ENCODE measurements at regions not wholly inside any gene's neighbourhood (a gene's known extent, or its start where the extent isn't known, plus 50 kb on each side); places are given as distances from the start of the nearest gene placed in this dataset.

DNA sequence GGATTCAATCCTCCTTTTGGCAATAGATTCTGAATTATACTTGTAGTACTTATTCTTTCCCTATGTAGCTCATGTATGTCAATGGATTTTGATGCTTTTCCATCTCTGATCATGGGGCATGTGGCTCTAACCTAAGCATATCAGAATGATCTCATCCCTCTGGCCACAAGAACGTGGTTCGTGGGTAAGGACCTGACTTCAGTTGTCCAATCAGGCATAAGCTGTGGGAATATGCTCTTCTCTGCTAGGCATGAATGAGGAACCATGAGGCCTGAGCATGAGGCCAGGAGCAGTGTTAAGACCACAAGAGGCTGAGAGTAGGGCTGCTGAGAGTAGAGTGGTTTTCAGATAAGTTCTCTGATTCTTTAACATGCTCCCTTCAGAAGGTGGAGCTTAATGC is 292.4 kb upstream of the TSHZ3 start:
- Histone ChIP-seq H3K4me1 (no peaks in the 10 kb centered on the region), H3K9me3 (no peaks in the 10 kb centered on the region), H3K36me3 (replicated peaks) (no peaks in the 10 kb centered on the region), H3K27me3 (ENCODE audit: low read depth) (no peaks in the 10 kb centered on the region), H3K4me3 (no peak overlapping the region)
- in situ Hi-C loops (cut with MboI; ENCODE audit: low sequenced_read_pairs) = no loop called here
- no peak for DNase-seq (ENCODE audit: low spot score in 2 of 2)

DNA sequence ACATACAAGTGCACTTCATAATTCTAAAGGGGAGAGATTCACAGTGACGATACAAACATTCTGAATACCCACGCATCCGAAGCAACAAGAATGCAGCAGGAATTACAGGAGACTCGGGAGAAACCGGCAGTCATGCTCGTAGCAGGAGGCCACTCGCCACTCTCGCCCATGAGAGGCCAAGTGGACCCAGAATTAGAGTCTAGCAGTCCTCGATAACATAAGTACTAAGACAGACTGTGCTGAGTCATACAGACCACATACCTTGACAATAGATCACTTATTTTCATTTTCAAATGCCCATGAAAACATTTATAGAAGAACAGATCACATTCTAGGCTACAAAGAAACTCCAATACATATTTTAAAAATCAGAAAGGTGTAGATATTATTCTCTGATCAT is 299.1 kb upstream of the TSHZ3 start:
- Histone ChIP-seq H3K4me1 (no peaks in the 10 kb centered on the region), H3K27me3 (ENCODE audit: low read depth) (no peaks in the 10 kb centered on the region), H3K9me3 (no peaks in the 10 kb centered on the region), H3K36me3 (replicated peaks) (no peaks in the 10 kb centered on the region), H3K4me3 (no peak overlapping the region)
- in situ Hi-C loops (cut with MboI; ENCODE audit: low sequenced_read_pairs) = no loop called here
- DNase-seq (ENCODE audit: low spot score in 2 of 2) = no peak

DNA sequence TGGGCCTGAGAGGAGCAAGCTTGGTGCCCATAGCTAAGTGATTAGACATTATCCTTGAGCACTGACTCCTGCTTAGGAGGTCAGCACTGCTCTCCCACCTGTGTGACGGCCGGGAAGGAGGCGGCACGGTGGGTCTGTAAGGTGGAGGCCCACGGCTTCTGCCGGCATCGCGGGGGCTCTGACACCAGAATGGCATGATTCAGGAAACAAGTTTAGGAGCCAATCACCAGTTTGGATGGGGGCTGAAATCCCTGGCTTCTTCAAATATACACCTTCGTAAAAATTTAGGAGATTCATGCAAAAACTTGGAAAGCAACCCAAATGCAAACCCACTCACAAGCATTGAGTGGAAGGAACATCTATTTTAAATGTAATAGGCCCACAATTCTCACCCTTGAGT is 307.3 kb upstream of the TSHZ3 start:
- no peaks in the 10 kb centered on the region for H3K4me1 ChIP-seq
- in situ Hi-C loops (cut with MboI; ENCODE audit: low sequenced_read_pairs) = no loop called here
- no peaks in the 10 kb centered on the region for H3K9me3 ChIP-seq
- H3K27me3 ChIP-seq (ENCODE audit: low read depth) = no peaks in the 10 kb centered on the region
- no peak for DNase-seq (ENCODE audit: low spot score in 2 of 2)
- no peaks in the 10 kb centered on the region for H3K36me3 ChIP-seq (replicated peaks)
- H3K4me3 ChIP-seq = no peak overlapping the region

DNA sequence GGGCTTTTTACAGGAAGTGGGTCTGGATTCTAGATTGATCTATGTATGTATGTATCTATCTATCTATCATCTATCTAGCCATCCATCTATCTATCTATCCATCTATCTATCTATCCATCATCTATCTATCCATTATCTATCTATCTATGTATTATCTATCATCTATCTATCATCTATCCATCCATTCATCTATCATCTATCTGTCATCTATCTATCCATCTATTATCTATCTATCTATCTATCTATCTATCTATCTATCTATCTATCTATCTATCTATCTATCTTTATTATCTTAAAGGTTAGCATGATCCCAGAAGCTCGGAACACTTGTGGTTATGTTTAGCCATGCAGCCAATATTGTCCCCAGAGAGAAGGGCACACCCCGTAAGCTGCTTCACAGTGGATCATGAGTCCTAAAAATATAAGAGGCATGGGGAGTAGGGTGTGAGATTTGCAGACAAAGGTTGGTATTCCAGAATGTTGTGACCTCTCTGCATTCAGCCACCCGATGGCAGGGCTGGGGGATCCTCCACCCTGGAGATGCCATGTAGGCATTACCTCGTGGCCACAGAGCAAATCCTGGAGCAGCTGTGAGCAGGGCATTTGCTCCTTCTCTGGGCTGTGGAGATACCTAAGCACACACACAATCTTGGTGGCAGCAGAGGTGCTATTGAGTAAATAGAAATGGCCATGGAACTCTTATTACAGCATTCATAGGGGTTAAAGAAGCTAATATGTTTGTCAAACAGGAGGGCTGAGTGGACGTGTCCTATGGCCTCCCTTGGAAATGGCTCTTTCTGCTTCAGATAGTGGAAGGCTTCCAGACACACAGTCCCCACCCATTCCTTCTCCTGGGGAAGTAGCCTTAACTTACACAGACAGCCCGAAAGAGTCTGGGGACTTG is 310.0 kb upstream of the TSHZ3 start:
- in situ Hi-C loops (cut with MboI; ENCODE audit: low sequenced_read_pairs) = no loop called here
- no peaks in the 10 kb centered on the region for H3K9me3 ChIP-seq

DNA sequence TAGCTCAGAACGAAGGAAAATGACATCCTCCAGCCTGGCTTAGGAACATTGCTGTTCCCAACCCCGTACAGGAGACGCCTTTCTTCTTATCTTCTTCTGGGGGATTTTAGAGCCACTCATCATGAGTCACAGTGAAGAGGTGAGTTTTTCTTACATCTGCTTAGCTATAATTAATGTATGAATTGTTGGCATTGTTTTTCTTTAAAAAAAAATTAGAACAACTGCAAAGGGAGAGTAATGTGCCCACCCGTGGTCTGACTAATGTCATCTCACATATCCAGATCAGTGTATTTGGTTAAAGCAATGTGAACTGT is 310.6 kb upstream of the TSHZ3 start:
- H3K4me1 ChIP-seq = no peaks in the 10 kb centered on the region
- no peaks in the 10 kb centered on the region for H3K27me3 ChIP-seq (ENCODE audit: low read depth)
- no peaks in the 10 kb centered on the region for H3K36me3 ChIP-seq (replicated peaks)
- in situ Hi-C loops (cut with MboI; ENCODE audit: low sequenced_read_pairs) = no loop called here
- no peak overlapping the region for H3K4me3 ChIP-seq
- DNase-seq (ENCODE audit: low spot score in 2 of 2) = no peak
- H3K9me3 ChIP-seq = no peaks in the 10 kb centered on the region

More for the DNA sequence above, 310.0 kb upstream of the TSHZ3 start:
- Histone ChIP-seq H3K27me3 (ENCODE audit: low read depth) (no peaks in the 10 kb centered on the region), H3K4me3 (no peak overlapping the region), H3K4me1 (no peaks in the 10 kb centered on the region), H3K36me3 (replicated peaks) (no peaks in the 10 kb centered on the region)
- DNase-seq (ENCODE audit: low spot score in 2 of 2) = no peak

DNA sequence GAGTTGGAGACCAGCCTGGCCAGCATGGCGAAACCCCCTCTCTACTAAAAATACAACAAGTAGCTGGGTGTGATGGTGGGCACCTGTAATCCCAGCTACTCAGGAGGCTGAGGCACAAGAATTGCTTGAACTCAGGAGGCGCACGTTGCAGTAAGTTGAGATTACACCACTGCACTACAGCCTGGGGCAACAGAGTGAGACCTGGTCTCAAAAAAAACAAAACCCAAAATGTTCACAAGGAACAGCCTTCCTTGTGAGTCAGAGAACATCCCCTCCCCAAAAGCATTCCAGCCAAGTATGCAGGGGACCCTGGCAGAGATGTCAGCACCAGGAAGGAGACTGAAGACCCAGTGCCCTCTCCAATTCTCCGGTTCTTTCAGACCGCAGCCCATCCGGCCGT is 314.9 kb upstream of the TSHZ3 start:
- H3K4me1 ChIP-seq = no peaks in the 10 kb centered on the region
- no peaks in the 10 kb centered on the region for H3K27me3 ChIP-seq (ENCODE audit: low read depth)
- no peak for DNase-seq (ENCODE audit: low spot score in 2 of 2)
- no peaks in the 10 kb centered on the region for H3K9me3 ChIP-seq
- H3K4me3 ChIP-seq = no peak overlapping the region
- in situ Hi-C loops (cut with MboI; ENCODE audit: low sequenced_read_pairs) = no loop called here
- H3K36me3 ChIP-seq (replicated peaks) = no peaks in the 10 kb centered on the region

DNA sequence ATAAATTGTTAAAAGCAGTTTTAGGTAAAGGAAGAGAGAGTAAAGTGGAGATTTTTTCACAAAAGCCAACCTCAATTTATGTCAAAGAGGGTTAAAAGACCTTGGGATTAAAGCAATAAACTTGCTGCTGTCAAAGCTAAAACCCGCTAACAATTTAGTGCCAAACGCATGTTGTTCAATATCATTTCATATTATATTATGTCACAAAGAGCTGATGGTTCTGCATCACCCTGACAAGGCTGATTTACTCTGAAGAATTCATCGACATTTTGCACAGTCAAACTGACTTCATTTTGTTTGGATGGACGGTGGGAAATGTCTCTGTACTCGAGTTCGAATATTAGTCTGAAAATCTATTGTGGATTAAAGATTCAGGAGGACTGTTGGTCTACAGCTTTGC is 315.8 kb upstream of the TSHZ3 start:
- in situ Hi-C loops (cut with MboI; ENCODE audit: low sequenced_read_pairs) = no loop called here
- no peak overlapping the region for H3K4me3 ChIP-seq
- DNase-seq (ENCODE audit: low spot score in 2 of 2) = no peak

DNA sequence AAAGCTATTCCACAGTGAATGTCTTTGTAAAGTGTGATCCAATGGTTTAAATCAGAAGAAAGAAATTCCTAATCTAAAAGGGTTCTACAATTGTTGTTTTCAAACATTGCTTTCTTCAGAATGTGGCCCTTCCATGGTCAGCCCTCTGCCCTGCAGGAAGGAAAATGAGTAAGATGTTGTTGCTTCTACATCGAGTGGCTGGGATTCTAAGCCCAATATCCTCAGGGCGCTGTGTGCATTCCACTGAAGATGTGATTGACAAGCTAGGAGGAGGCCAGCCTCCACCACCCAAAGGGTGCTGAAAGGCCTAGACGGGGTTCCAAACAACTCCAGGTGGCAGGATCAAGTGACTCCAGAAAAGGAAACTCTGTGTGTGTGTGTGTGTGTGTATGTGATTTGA is 316.9 kb upstream of the TSHZ3 start:
- no peak for DNase-seq (ENCODE audit: low spot score in 2 of 2)
- Histone ChIP-seq H3K4me3 (no peak overlapping the region), H3K27me3 (ENCODE audit: low read depth) (no peaks in the 10 kb centered on the region), H3K9me3 (no peaks in the 10 kb centered on the region), H3K4me1 (no peaks in the 10 kb centered on the region), H3K36me3 (replicated peaks) (no peaks in the 10 kb centered on the region)
- in situ Hi-C loops (cut with MboI; ENCODE audit: low sequenced_read_pairs) = no loop called here

More for the DNA sequence above, 315.8 kb upstream of the TSHZ3 start:
- H3K27me3 ChIP-seq (ENCODE audit: low read depth) = no peaks in the 10 kb centered on the region
- no peaks in the 10 kb centered on the region for H3K36me3 ChIP-seq (replicated peaks)
- no peaks in the 10 kb centered on the region for H3K4me1 ChIP-seq
- H3K9me3 ChIP-seq = no peaks in the 10 kb centered on the region

DNA sequence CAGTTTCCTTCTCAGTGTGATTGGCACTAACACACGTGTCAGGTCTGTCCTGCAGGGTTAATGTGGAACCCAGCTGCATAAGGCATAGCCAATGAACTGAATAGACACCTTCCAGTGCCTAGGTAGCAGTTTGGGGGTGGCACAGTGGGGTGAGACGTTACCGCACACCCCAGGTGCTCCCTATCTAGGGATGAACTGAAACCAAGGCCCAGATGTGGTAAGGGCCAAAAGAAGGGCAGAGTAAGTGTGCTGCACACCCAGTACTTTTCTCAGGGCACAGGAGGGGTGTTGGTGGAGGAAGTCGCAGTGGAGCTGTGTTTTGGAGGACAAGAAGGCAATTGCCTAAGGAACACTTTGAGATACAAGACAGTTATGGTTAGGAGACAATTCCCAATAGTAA is 317.9 kb upstream of the TSHZ3 start:
- DNase-seq (ENCODE audit: low spot score in 2 of 2) = no peak
- no peak overlapping the region for H3K4me3 ChIP-seq
- H3K4me1 ChIP-seq = no peaks in the 10 kb centered on the region
- H3K36me3 ChIP-seq (replicated peaks) = no peaks in the 10 kb centered on the region
- H3K27me3 ChIP-seq (ENCODE audit: low read depth) = no peaks in the 10 kb centered on the region
- in situ Hi-C loops (cut with MboI; ENCODE audit: low sequenced_read_pairs) = no loop called here
- H3K9me3 ChIP-seq = no peaks in the 10 kb centered on the region

DNA sequence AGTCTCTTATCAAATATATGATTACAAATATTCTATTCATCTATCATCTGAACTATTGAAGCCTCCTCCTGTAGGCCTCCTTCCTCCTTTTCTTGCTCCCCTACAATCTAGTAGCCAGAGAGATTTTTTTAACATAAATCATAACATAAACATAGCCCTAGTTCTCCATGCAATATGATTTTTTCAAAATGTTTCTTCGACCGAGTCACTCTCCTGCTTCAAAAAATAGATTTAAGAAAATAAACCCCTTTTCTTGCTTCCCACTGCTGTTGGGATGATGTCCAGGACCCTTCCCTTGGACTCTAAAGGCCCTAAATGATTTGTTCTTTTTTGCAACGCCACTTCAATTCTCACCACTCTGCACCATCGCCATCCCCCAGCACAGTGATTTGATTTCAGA is 319.7 kb upstream of the TSHZ3 start:
- H3K9me3 ChIP-seq = no peaks in the 10 kb centered on the region
- H3K36me3 ChIP-seq (replicated peaks) = no peaks in the 10 kb centered on the region
- H3K4me1 ChIP-seq = no peaks in the 10 kb centered on the region
- no peaks in the 10 kb centered on the region for H3K27me3 ChIP-seq (ENCODE audit: low read depth)
- H3K4me3 ChIP-seq = no peak overlapping the region
- in situ Hi-C loops (cut with MboI; ENCODE audit: low sequenced_read_pairs) = no loop called here
- DNase-seq (ENCODE audit: low spot score in 2 of 2) = no peak

DNA sequence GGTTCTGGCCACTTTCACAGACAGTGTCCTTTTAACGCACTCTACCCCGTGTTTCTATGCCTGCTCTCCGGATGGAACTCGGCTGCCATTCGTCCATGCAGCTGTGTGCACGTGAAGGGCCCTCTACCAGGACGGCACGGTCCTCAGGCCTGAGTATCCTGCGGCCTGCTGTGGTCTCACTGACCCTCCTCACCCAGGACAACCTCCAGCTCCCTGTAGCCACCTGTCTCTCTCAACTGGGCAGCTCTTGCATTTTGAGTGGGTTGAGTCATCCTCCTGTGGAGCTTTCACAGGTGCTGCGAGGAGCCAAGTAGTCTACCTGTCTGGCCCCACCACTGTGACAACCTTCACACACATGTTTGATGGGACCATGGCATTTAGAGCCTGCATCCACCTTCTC is 321.7 kb upstream of the TSHZ3 start:
- H3K9me3 ChIP-seq = no peaks in the 10 kb centered on the region
- no peak for DNase-seq (ENCODE audit: low spot score in 2 of 2)
- in situ Hi-C loops (cut with MboI; ENCODE audit: low sequenced_read_pairs) = no loop called here

DNA sequence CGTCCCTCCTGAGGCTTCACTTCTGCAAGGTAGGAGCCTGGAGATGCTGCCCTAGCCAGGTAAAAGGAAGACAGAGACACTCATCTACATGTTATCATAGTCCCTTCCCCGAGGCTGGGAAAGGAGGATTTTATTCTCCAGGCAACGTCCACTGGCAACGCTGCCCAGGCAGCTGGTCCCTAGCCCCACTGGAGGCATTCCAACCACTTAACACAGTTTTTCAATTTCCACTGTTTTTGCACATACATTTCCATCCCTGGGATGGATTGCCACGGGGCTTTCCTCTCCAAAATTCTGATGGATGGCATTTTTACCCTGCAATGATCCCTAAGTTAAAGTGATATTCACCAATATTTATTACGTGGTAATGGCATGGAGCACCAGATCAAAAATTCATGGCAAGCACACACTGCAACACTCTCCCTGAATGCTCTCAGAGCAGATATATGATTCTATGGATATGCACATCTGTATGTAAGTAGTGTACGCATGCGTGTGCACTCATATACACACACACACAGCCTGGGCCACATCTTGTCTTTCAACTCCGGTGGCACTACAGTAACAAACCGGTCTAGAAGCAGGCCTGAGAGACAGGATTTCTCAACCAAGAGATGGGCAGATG is 322.3 kb upstream of the TSHZ3 start:
- H3K4me3 ChIP-seq = no peak overlapping the region
- no peaks in the 10 kb centered on the region for H3K9me3 ChIP-seq
- H3K4me1 ChIP-seq = no peaks in the 10 kb centered on the region
- no peaks in the 10 kb centered on the region for H3K27me3 ChIP-seq (ENCODE audit: low read depth)
- in situ Hi-C loops (cut with MboI; ENCODE audit: low sequenced_read_pairs) = no loop called here
- H3K36me3 ChIP-seq (replicated peaks) = no peaks in the 10 kb centered on the region
- no peak for DNase-seq (ENCODE audit: low spot score in 2 of 2)

More for the DNA sequence above, 321.7 kb upstream of the TSHZ3 start:
- Histone ChIP-seq H3K4me3 (no peak overlapping the region), H3K36me3 (replicated peaks) (no peaks in the 10 kb centered on the region), H3K27me3 (ENCODE audit: low read depth) (no peaks in the 10 kb centered on the region), H3K4me1 (no peaks in the 10 kb centered on the region)

DNA sequence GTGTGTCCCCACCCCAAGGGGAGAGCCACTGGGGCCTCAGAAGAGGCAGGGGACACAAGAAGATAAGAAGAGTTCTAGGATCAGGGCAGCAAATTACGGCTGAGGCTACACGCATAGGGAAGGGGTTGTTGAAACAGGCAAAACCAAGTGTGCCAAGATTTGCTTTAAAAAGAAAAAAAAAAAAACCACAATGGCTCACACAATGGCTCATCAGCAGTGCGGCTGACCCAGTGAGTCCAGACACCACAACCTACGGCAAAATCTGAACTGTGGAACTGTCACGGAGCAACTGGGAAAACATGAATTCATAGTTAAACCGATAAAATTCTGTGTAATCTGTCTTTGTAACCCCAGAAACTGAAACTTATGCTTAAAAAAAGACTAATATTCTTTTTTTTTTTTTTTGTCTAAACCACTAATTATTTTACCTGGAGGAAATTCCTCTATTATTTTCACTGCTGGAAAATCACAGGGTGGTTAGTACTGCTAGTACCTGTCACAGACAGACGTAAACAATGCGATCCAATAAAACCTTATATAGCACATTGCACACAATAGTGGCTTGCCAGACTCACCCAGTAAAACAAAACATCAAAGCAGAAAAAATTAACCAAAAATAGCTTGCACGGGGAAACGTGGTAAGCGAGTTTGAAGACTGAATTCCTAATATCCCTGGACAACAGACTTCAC is 325.4 kb upstream of the TSHZ3 start:
- Histone ChIP-seq H3K9me3 (no peaks in the 10 kb centered on the region), H3K4me3 (no peak overlapping the region), H3K27me3 (ENCODE audit: low read depth) (no peaks in the 10 kb centered on the region), H3K4me1 (no peaks in the 10 kb centered on the region), H3K36me3 (replicated peaks) (no peaks in the 10 kb centered on the region)
- no peak for DNase-seq (ENCODE audit: low spot score in 2 of 2)
- in situ Hi-C loops (cut with MboI; ENCODE audit: low sequenced_read_pairs) = no loop called here

DNA sequence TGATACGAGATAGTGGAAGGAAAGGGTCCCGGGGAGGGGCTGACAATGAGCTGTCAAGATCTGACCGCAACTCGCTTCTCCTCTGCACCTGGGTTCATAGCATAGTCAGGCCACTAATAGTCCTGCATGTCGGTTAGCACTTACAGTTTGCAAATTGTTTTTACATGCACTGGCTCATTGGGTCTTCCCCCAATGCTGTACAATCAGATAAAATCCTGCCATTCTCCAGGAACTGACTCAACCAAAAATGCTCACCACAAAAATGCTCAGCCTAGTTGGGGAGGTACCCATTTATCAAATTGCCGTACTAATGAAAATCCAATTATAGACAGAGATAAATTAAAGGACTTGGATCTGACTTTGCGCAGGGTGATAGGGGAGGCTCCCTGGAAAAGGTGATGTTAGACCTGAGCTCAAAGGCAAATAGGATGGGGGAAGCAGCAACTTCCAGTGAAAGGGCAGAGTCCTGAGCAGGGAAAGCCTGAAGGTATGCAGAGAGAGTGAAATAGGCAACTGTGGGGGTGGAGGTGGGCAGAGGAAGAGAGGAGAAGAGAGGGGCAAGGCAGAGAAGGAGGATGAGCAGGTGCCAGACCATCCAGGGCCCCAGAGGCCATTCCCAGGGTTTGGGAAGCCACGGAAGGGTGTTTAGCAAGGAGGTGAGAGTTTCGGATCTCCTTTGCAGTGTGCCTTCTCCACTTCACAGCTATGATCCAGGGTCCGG is 326.1 kb upstream of the TSHZ3 start:
- no peaks in the 10 kb centered on the region for H3K36me3 ChIP-seq (replicated peaks)
- no peak for DNase-seq (ENCODE audit: low spot score in 2 of 2)
- in situ Hi-C loops (cut with MboI; ENCODE audit: low sequenced_read_pairs) = no loop called here
- H3K27me3 ChIP-seq (ENCODE audit: low read depth) = no peaks in the 10 kb centered on the region
- no peaks in the 10 kb centered on the region for H3K4me1 ChIP-seq
- no peaks in the 10 kb centered on the region for H3K9me3 ChIP-seq
- no peak overlapping the region for H3K4me3 ChIP-seq
